ENCODE measurements at regions not wholly inside any gene's neighbourhood (a gene's known extent, or its start where the extent isn't known, plus 50 kb on each side); places are given as distances from the start of the nearest gene placed in this dataset.

GRCh38 chr12:59031313-59031712 lies 111.0 kb upstream of the LRIG3 start:
- no peak overlapping the region for H3K4me3 ChIP-seq (ENCODE audit: control extremely low read depth in 1 of 5, extremely low read depth in 1 of 5, insufficient read depth in 1 of 5, low read depth in 2 of 5, low read length in 4 of 5)
- no peak overlapping the region for H3K4me2 ChIP-seq (replicated peaks; ENCODE audit: low read depth, low read length, poor library complexity, severe bottlenecking)
- Mint-ChIP-seq H3K9me3 (ENCODE audit: insufficient read depth) (peaks cover 2% of the 10 kb centered on the region), H3K4me1 (no peaks in the 10 kb centered on the region), H3K27me3 (no peaks in the 10 kb centered on the region), H3K27ac (no peak overlapping the region), H3K4me3 (no peak overlapping the region)
- no peaks in the 10 kb centered on the region for H3K4me1 ChIP-seq (ENCODE audit: control insufficient read depth in 2 of 2, insufficient read depth in 2 of 2, low read length in 2 of 2)
- intact Hi-C loops (cut with micrococcal nuclease): no loop called here
- H3K27me3 ChIP-seq (replicated peaks in 1 of 4; ENCODE audit: control extremely low read depth in 1 of 4, control insufficient read depth in 3 of 4, insufficient read depth in 4 of 4, low read length in 3 of 4): no peaks in the 10 kb centered on the region
- H3K9ac ChIP-seq (ENCODE audit: low read length): no peak overlapping the region
- TF ChIP-seq, protein P1, sequence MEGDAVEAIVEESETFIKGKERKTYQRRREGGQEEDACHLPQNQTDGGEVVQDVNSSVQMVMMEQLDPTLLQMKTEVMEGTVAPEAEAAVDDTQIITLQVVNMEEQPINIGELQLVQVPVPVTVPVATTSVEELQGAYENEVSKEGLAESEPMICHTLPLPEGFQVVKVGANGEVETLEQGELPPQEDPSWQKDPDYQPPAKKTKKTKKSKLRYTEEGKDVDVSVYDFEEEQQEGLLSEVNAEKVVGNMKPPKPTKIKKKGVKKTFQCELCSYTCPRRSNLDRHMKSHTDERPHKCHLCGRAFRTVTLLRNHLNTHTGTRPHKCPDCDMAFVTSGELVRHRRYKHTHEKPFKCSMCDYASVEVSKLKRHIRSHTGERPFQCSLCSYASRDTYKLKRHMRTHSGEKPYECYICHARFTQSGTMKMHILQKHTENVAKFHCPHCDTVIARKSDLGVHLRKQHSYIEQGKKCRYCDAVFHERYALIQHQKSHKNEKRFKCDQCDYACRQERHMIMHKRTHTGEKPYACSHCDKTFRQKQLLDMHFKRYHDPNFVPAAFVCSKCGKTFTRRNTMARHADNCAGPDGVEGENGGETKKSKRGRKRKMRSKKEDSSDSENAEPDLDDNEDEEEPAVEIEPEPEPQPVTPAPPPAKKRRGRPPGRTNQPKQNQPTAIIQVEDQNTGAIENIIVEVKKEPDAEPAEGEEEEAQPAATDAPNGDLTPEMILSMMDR (IDR thresholded peaks at IDR 0.05): no peak
- TF ChIP-seq EZH2 (IDR thresholded peaks at IDR 0.05; ENCODE audit: borderline replicate concordance, insufficient read depth, low read depth, low read length, poor library complexity, severe bottlenecking): no peak
- H3K27ac ChIP-seq (ENCODE audit: low read length in 2 of 2): no peak overlapping the region
- H3K36me3 ChIP-seq (replicated peaks in 1 of 2; ENCODE audit: control extremely low read depth in 1 of 2, control insufficient read depth in 1 of 2, extremely low read depth in 1 of 2, insufficient read depth in 2 of 2, low read length in 1 of 2): no peaks in the 10 kb centered on the region
- ATAC-seq (ENCODE audit: low read depth) (no peak), DNase-seq (no peak)
- H4K20me1 ChIP-seq (ENCODE audit: control insufficient read depth, insufficient read depth, low read length, poor library complexity, severe bottlenecking): no peaks in the 10 kb centered on the region
- no peak overlapping the region for H2AFZ ChIP-seq (ENCODE audit: insufficient read depth, low read depth, low read length, poor library complexity, severe bottlenecking)
- ChIA-PET CTCF (no interaction called here), POLR2A (no interaction called here)
- no peaks in the 10 kb centered on the region for H3K79me2 ChIP-seq (ENCODE audit: control insufficient read depth, insufficient read depth, low read length)
- H3K9me3 ChIP-seq (ENCODE audit: control extremely low read depth in 1 of 3, control insufficient read depth in 2 of 3, insufficient read depth in 1 of 3, low read length in 2 of 3): no peaks in the 10 kb centered on the region

- DNase-seq: no peak
- H3K4me3 ChIP-seq (ENCODE audit: control extremely low read depth in 1 of 5, extremely low read depth in 1 of 5, insufficient read depth in 1 of 5, low read depth in 2 of 5, low read length in 4 of 5): no peak overlapping the region
- no peaks in the 10 kb centered on the region for H4K20me1 ChIP-seq (ENCODE audit: control insufficient read depth, insufficient read depth, low read length, poor library complexity, severe bottlenecking)
- H3K27ac ChIP-seq (ENCODE audit: low read length in 2 of 2): no peak overlapping the region
- no peaks in the 10 kb centered on the region for H3K9me3 ChIP-seq (ENCODE audit: control extremely low read depth in 1 of 3, control insufficient read depth in 2 of 3, insufficient read depth in 1 of 3, low read length in 2 of 3)
- no peak overlapping the region for H3K9ac ChIP-seq (ENCODE audit: low read length)
- WGBS (ENCODE audit: insufficient coverage): 86% methylated on average over 4 of the region's 4 CpGs
- Mint-ChIP-seq H3K9me3 (ENCODE audit: insufficient read depth) (peaks cover 2% of the 10 kb centered on the region), H3K27me3 (no peaks in the 10 kb centered on the region), H3K4me1 (no peaks in the 10 kb centered on the region), H3K27ac (no peak overlapping the region), H3K4me3 (no peak overlapping the region)
- H2AFZ ChIP-seq (ENCODE audit: insufficient read depth, low read depth, low read length, poor library complexity, severe bottlenecking): no peak overlapping the region
- ChIA-PET CTCF (no interaction called here), POLR2A (no interaction called here)
- intact Hi-C loops (cut with micrococcal nuclease): no loop called here
- no peaks in the 10 kb centered on the region for H3K27me3 ChIP-seq (replicated peaks in 1 of 4; ENCODE audit: control extremely low read depth in 1 of 4, control insufficient read depth in 3 of 4, insufficient read depth in 4 of 4, low read length in 3 of 4)
- H3K36me3 ChIP-seq (replicated peaks in 1 of 2; ENCODE audit: control extremely low read depth in 1 of 2, control insufficient read depth in 1 of 2, extremely low read depth in 1 of 2, insufficient read depth in 2 of 2, low read length in 1 of 2): no peaks in the 10 kb centered on the region
- H3K4me2 ChIP-seq (replicated peaks; ENCODE audit: low read depth, low read length, poor library complexity, severe bottlenecking): no peak overlapping the region
- no peaks in the 10 kb centered on the region for H3K79me2 ChIP-seq (ENCODE audit: control insufficient read depth, insufficient read depth, low read length)
- no peak for ATAC-seq (ENCODE audit: low read depth)
- H3K4me1 ChIP-seq (ENCODE audit: control insufficient read depth in 2 of 2, insufficient read depth in 2 of 2, low read length in 2 of 2): no peaks in the 10 kb centered on the region
- TF ChIP-seq EZH2 (IDR thresholded peaks at IDR 0.05; ENCODE audit: borderline replicate concordance, insufficient read depth, low read depth, low read length, poor library complexity, severe bottlenecking): no peak
Observed at GRCh38 chr12:59030415-59030814, 110.1 kb upstream of the LRIG3 start.

Measured in B cell (primary cell).